ENCODE measurements at regions not wholly inside any gene's neighbourhood (a gene's known extent, or its start where the extent isn't known, plus 50 kb on each side); places are given as distances from the start of the nearest gene placed in this dataset.

DNA sequence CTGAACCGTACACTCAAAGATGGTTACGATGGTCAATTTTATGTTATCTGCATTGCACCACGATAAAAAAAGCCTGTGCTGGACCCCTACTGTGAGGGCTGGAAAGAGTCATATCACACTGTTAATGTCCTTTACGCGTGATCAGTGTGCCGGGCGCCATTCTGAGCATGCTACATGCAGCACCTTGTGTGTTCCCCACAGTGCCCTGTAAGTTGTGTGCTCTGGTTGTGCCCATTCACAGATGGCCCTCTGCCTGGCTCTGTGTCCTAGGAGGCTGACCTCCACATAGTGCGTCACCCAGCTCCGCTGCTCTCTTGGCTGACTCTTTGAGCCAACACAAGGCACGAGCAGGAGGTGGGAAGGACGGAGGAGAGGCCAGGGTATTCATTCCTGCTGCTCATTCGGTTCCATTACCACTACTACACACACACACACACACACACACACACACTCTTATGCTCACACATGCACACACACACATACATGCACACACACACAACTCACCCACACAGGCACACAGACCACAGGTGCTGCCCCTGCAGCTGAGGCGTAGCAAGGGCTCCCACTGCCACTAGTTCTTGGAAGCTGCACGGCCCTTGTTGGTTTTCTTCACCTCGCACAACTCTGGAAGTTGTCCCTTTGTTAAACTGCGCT lies 129.6 kb upstream of the IQSEC1 start:
- H3K27ac Mint-ChIP-seq = no peak overlapping the region
- no peaks in the 10 kb centered on the region for H3K9me3 Mint-ChIP-seq
- peaks cover 50% of the 10 kb centered on the region for H3K27me3 Mint-ChIP-seq
- H3K4me3 Mint-ChIP-seq = no peak overlapping the region
- H3K4me1 Mint-ChIP-seq = no peaks in the 10 kb centered on the region
- no peak for DNase-seq
- intact Hi-C loops (cut with micrococcal nuclease) = no loop called here
- no peaks in the 10 kb centered on the region for H3K36me3 Mint-ChIP-seq (ENCODE audit: low read depth)

DNA sequence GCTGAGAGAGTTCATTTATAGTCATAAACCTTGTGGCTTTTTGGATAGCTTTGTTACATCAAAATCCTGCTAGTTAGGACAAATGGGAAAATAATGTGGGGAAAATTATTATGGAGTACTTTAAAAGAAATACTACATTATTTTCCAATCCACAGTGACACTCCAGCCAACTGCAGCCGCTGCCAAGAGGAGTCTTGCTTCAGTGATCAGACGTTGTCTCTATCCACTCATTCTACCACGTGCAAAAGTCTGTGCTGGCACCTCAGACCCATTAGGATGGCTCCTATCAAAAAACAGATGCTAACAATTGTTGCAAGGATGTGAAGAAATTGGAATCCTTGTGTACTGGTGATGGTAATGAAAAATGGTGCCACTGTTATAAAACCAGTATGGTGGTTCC lies 128.6 kb upstream of the IQSEC1 start:
- intact Hi-C loops (cut with micrococcal nuclease) = no loop called here
- H3K27ac Mint-ChIP-seq = no peak overlapping the region
- H3K4me1 Mint-ChIP-seq = no peaks in the 10 kb centered on the region
- H3K4me3 Mint-ChIP-seq = no peak overlapping the region
- H3K27me3 Mint-ChIP-seq = peaks cover 44% of the 10 kb centered on the region
- no peaks in the 10 kb centered on the region for H3K9me3 Mint-ChIP-seq
- H3K36me3 Mint-ChIP-seq (ENCODE audit: low read depth) = no peaks in the 10 kb centered on the region
- no peak for DNase-seq

DNA sequence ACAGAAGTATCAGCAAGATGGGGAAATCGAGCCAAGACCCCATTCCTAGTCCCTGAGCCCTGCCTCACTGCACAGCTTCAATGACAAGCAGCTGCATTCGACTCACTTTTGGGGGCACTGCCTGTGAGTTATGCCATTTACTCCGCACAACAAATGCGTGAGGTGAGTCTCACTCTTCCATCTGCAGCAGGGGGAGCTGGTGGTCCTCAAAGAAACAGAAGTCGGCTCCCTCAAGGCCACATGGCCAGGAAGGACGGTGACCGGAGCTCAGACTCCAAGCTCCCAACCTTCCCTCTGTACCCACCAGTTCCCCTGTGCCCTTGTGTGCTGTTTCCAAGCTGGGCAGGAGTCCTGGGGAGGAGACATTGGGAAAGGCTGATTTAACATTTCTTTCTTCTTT lies 127.7 kb upstream of the IQSEC1 start:
- peaks cover 6% of the 10 kb centered on the region for H3K4me1 Mint-ChIP-seq
- peaks cover 40% of the 10 kb centered on the region for H3K27me3 Mint-ChIP-seq
- H3K36me3 Mint-ChIP-seq (ENCODE audit: low read depth) = no peaks in the 10 kb centered on the region
- intact Hi-C loops (cut with micrococcal nuclease) = no loop called here
- H3K4me3 Mint-ChIP-seq = no peak overlapping the region
- H3K9me3 Mint-ChIP-seq = no peaks in the 10 kb centered on the region
- no peak for DNase-seq
- no peak overlapping the region for H3K27ac Mint-ChIP-seq

DNA sequence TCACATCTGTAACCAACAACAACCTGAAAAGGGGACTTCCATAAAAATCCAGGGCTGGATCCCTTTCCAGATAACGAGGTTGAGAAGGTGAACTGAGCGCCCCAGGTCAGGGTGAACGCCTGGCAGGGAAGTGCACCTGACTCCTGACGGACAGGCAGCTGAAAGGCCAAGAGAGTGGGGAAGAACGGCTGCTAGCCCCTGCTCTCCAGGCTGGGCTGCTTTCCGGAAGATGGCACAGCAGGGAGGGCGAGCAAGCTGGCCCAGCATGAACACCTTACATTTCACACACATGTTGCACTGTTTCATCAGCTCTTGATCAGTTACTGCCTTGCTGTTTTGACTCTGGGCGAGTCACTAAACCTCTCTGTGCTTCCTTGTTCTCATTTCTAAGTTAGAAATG lies 127.2 kb upstream of the IQSEC1 start:
- peaks cover 9% of the 10 kb centered on the region for H3K4me1 Mint-ChIP-seq
- no peak overlapping the region for H3K27ac Mint-ChIP-seq
- H3K36me3 Mint-ChIP-seq (ENCODE audit: low read depth) = no peaks in the 10 kb centered on the region
- no peak overlapping the region for H3K4me3 Mint-ChIP-seq
- H3K9me3 Mint-ChIP-seq = no peaks in the 10 kb centered on the region
- peaks cover 36% of the 10 kb centered on the region for H3K27me3 Mint-ChIP-seq
- DNase-seq = no peak
- intact Hi-C loops (cut with micrococcal nuclease) = no loop called here

DNA sequence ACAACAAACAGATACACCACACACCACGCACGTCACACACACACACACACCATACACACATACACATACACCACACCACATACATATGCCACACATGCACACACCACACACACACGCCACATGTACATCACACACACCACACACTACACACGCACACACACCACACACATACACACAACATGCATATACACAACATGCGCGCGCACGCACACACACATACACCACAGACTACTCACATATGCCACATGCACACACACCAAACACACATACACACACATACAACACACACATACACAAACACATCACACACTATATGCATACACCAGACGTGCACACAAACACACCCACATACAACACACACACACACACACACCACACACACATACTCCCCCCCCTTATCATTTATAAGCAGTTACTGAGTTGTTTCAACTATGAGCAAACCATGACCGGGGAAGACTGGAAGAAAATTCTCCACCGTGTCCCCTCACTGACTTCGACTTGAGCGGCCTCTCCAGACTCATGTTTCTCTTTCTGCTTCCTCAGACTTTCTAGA lies 126.7 kb upstream of the IQSEC1 start:
- Mint-ChIP-seq H3K4me1 (peaks cover 9% of the 10 kb centered on the region), H3K36me3 (ENCODE audit: low read depth) (no peaks in the 10 kb centered on the region), H3K27me3 (peaks cover 32% of the 10 kb centered on the region), H3K4me3 (no peak overlapping the region), H3K9me3 (no peaks in the 10 kb centered on the region), H3K27ac (no peak overlapping the region)
- no peak for DNase-seq
- intact Hi-C loops (cut with micrococcal nuclease) = no loop called here

DNA sequence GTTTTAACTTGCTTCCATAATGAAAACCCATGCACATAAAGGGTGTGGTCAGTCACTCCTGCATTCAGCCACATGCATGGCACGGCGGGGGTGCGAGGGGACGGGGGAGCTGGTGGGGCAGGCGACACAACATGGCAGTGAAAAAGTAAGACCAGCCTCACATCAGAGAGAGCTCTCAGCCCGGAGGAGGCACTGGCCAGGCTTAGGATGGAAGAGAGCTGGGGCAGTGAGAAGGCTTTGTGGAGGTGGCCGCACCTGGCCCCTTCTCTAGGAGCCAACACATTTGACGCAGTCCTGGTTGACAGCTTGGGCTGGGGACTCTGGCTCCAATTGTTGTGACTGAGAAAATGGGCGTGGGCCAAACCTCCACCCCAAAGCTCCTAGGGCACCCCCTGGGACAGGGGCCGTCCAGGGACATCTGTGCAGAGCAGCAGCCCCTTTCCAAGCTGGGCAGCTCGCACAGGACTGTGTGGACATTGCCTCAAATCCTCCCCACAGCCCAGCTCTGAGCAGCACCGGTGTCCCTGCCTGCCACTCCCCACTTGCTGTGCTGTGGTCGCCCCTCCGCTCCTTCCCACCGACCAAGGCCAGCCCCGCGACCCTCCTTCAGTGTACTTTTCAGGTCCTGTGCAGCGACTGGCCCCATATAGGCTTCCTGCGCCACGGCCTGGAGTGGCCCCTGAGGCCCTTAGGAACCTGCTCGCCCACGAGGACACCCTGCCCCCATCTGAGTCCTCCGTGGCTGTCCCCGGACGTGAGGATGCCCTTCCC lies 126.0 kb upstream of the IQSEC1 start:
- no peak for DNase-seq
- no peaks in the 10 kb centered on the region for H3K36me3 Mint-ChIP-seq (ENCODE audit: low read depth)
- peaks cover 30% of the 10 kb centered on the region for H3K27me3 Mint-ChIP-seq
- intact Hi-C loops (cut with micrococcal nuclease) = no loop called here
- peaks cover 11% of the 10 kb centered on the region for H3K4me1 Mint-ChIP-seq
- H3K27ac Mint-ChIP-seq = no peak overlapping the region
- H3K4me3 Mint-ChIP-seq = no peak overlapping the region
- H3K9me3 Mint-ChIP-seq = no peaks in the 10 kb centered on the region

DNA sequence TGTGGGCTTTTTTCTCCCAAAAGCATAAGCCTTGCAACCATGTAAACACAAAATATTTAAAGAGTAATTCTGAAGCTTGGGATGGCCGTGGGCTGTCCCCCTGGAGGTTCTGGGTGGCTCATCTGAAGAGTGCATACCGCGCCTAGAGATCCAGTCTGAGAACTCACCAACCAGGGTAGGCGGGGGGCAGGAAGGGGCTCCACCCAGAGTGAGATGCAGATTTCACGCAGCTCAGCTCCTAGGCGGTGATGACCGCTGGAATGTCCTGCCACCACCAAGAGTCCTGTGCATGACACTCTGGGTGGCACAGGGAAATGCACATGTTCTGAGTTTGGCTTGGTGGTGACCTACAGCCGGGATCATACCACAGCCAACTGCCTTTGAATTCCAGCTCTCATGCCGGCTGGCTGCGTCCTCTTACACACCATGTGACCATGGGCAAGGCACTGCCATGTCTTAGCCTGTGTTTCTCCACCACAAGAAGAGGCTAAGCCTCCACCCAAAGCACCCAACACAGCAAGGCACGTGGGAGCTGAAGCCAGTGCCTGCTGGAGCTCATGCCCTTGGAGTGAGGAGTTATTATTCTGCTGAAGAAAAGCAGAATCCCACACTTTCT lies 125.1 kb upstream of the IQSEC1 start:
- intact Hi-C loops (cut with micrococcal nuclease) = no loop called here
- H3K36me3 Mint-ChIP-seq (ENCODE audit: low read depth) = no peaks in the 10 kb centered on the region
- H3K27me3 Mint-ChIP-seq = peaks cover 28% of the 10 kb centered on the region
- no peak overlapping the region for H3K4me3 Mint-ChIP-seq
- peaks cover 11% of the 10 kb centered on the region for H3K4me1 Mint-ChIP-seq
- no peak overlapping the region for H3K27ac Mint-ChIP-seq
- no peaks in the 10 kb centered on the region for H3K9me3 Mint-ChIP-seq
- no peak for DNase-seq

DNA sequence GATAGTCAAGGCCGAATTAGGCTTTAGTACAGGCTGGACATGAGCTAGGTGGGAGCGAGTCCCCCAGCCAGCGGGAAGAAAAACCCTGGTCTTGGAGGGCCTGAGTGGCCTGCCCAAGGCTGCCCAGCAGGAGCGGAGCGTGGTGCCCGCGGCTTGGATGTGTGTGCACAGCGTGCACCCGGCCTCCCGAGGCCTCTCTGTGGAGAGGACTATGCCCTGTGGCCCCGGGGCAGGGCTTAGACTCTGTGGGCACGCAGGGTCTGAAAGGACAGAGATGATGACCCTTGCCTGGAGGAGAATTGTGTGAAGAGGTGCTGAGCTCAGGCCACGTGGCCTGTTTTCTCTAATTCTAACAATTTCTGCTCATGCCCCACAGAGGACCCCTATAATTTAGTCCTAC lies 124.6 kb upstream of the IQSEC1 start:
- no peaks in the 10 kb centered on the region for H3K36me3 Mint-ChIP-seq (ENCODE audit: low read depth)
- H3K4me3 Mint-ChIP-seq = no peak overlapping the region
- peaks cover 11% of the 10 kb centered on the region for H3K4me1 Mint-ChIP-seq
- H3K9me3 Mint-ChIP-seq = no peaks in the 10 kb centered on the region
- DNase-seq = no peak
- intact Hi-C loops (cut with micrococcal nuclease) = no loop called here
- H3K27me3 Mint-ChIP-seq = peaks cover 23% of the 10 kb centered on the region
- H3K27ac Mint-ChIP-seq = no peak overlapping the region

DNA sequence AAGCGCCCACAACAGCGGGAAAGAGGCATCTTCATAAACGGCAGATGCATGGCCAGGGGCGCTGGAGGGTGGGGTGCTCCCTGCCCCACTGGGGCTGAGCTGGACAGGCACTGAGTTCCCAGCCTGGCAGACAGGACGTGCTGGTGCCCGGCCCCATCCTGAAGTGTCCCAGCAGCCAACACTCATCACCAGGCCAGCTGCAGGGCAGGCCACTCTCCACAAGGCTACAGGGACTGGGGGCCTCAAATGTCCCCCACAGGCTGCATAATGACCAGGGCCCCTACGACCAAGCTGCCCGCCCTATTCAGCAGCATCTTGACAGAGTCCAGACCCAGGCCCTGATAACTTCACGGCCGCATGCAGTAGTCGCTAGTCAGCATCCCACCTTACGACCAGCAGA lies 124.1 kb upstream of the IQSEC1 start:
- Mint-ChIP-seq H3K9me3 (no peaks in the 10 kb centered on the region), H3K27me3 (peaks cover 19% of the 10 kb centered on the region), H3K36me3 (ENCODE audit: low read depth) (no peaks in the 10 kb centered on the region), H3K27ac (no peak overlapping the region), H3K4me1 (peaks cover 11% of the 10 kb centered on the region), H3K4me3 (no peak overlapping the region)
- DNase-seq = no peak
- intact Hi-C loops (cut with micrococcal nuclease) = no loop called here

DNA sequence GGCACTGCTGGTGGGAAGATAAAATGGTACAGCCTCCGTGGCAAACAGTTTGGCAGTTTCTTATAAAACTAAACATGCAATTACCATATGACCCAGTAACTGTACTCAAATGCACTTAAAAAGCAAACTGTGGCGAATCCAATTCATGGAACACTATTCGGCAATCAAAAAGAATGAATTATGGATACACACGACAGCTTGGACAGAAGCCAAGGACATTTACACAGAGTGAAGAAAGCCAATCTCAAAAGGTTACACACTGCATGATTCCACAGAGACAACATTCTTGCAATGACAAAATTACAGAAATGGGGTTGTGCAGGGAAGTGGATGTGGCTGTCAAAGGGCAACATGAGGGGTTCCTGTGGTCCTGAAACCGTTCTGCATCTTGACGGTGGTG lies 122.1 kb upstream of the IQSEC1 start:
- no peak overlapping the region for H3K4me3 Mint-ChIP-seq
- no peaks in the 10 kb centered on the region for H3K36me3 Mint-ChIP-seq (ENCODE audit: low read depth)
- peaks cover 12% of the 10 kb centered on the region for H3K27me3 Mint-ChIP-seq
- H3K4me1 Mint-ChIP-seq = peaks cover 13% of the 10 kb centered on the region
- no peak overlapping the region for H3K27ac Mint-ChIP-seq
- DNase-seq = no peak
- intact Hi-C loops (cut with micrococcal nuclease) = no loop called here
- no peaks in the 10 kb centered on the region for H3K9me3 Mint-ChIP-seq

DNA sequence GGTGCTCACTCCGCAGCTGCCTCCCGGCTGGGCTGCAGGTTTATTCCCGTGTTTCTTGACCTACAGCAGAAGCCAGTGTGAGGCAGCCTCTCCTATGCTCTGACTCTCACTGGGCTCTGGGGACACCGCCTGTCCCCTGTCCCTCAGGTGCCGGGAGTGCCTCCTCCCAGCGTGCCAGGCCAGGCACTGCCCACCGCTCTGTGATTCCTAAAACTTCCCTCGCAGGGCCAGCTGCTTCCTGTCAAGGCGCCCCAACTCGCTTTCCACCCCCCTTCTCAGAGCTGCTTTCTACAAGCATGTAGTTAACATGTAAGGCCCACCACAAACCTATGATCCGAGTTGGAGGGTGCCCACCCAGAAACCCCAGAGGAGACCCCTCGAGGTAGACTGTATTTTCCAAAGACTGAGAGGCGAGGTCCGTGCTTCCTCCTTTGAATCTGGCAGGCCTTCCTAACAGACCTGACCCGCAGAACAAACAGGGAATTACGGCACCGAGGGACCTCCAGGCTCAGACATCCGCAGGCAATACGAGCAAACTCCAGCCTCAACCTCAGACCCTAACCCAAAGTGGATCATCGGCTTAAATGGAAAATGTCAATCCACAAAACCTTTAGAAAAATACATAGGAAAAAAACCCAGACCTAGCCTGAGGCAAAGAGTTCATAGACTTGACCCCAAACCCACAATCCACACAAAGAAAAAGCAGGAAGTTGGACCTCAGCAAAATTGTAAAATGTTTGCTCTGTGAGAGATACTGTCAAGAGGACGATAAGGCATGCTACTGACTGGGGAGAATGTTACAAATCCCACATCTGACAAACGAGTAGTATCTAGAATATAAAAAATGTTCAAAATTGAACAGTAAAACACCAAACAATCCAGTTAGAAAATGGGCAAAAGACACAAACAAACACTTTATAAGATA lies 121.3 kb upstream of the IQSEC1 start:
- Mint-ChIP-seq H3K4me3 (no peak overlapping the region), H3K9me3 (peaks cover 2% of the 10 kb centered on the region), H3K36me3 (ENCODE audit: low read depth) (peaks cover 1% of the 10 kb centered on the region), H3K4me1 (peaks cover 17% of the 10 kb centered on the region), H3K27ac (no peak overlapping the region), H3K27me3 (peaks cover 8% of the 10 kb centered on the region)
- no peak for DNase-seq
- intact Hi-C loops (cut with micrococcal nuclease) = no loop called here

DNA sequence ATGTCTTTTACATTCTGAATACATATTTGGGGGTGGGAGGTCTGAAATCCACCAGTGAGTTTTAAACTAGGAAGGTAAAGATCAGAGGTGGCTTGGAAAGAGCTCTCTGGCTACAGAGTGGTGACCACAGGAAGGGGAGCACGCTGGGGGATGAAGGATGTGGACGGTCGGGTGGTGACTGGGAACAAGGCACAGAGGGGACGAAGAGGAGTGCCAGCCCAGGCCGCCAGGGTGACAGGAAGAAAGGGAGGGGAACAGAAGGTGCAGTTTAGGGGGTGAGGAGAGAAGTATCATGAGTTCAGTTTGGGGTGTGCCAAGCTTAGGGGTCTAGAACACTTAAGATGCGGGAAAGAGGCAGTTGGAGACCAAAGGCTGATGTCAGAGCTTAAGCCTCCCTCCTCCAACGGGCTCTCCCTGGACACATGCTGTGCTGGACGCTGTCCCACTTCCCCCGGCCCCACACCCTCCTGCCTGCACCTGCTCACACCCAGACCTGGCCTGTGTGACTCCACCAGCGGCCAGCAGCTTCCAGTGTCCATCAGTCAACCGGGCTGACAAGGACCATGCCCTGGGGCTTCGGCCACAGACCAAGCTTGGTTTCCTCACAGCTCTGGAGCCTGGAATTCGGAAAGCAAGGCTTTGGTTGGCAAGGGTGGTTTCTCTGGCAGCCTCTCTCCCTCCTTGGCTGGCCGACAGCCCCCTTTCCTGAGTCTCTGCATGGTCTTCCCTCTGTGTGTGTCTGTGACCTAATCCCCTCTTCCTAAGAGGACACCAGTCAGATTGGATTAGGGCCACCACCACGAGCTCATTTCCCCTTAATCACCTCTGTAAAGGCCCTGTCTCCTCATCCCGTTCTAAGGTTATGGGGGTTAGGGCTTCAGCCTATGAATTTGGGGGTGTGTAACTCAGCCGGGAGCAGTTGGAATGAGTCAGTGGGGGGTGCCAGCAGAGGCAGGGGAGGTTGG lies 120.4 kb upstream of the IQSEC1 start:
- DNase-seq = no peak
- Mint-ChIP-seq H3K4me1 (peaks cover 25% of the 10 kb centered on the region), H3K27ac (no peak overlapping the region), H3K4me3 (no peak overlapping the region), H3K36me3 (ENCODE audit: low read depth) (peaks cover 2% of the 10 kb centered on the region), H3K9me3 (peaks cover 6% of the 10 kb centered on the region), H3K27me3 (peaks cover 8% of the 10 kb centered on the region)
- intact Hi-C loops (cut with micrococcal nuclease) = no loop called here
